GM12878 (cell line): ENCODE measurements at regions not wholly inside any gene's neighbourhood (a gene's known extent, or its start where the extent isn't known, plus 50 kb on each side); places are given as distances from the start of the nearest gene placed in this dataset.

Experiments
- ATF2 ChIP-seq: IDR thresholded peaks from 2 replicates; pipeline ENCODE4 v1.6.1; 2012; ENCODE audit warnings: low read length, inconsistent platforms
- CHD4 ChIP-seq: fragments of 200-600 bp; sonication (generic); IDR thresholded peaks from 2 replicates; pipeline ENCODE4 v1.6.1; 2016; ENCODE audit warnings: mild to moderate bottlenecking
- CREB1 ChIP-seq: IDR thresholded peaks from 2 replicates; pipeline ENCODE4 v1.6.1; 2012; ENCODE audit warnings: low read depth, mild to moderate bottlenecking, inconsistent platforms
- CREM ChIP-seq: IDR thresholded peaks from 2 replicates; pipeline ENCODE4 v1.6.1; 2014; ENCODE audit warnings: antibody characterized with exemption, low read depth
- MXI1 ChIP-seq: fragments of 150-350 bp; IDR thresholded peaks from 2 replicates; pipeline ENCODE4 v1.6.1; 2011; ENCODE audit warnings: low read depth, mild to moderate bottlenecking, inconsistent platforms, low read length, improper control_type of control experiment
- NFIC ChIP-seq: IDR thresholded peaks from 2 replicates; pipeline ENCODE4 v1.6.1; 2012; ENCODE audit warnings: low read depth, mild to moderate bottlenecking, inconsistent platforms, low read length, moderate library complexity
- NFYB ChIP-seq: IDR thresholded peaks from 2 replicates; pipeline ENCODE4 v1.6.1; 2011; ENCODE audit warnings: low read depth, mild to moderate bottlenecking, low read length, improper control_type of control experiment, moderate library complexity; ENCODE audit not compliant: insufficient read depth
- NR2C1 ChIP-seq: fragments of 450-650 bp; IDR thresholded peaks from 2 replicates; pipeline ENCODE4 v1.6.1; 2017; ENCODE audit warnings: antibody characterized with exemption, mild to moderate bottlenecking, moderate library complexity
- RAD51 ChIP-seq: fragments of 450-650 bp; IDR thresholded peaks from 2 replicates; pipeline ENCODE4 v1.6.1; 2016; ENCODE audit warnings: moderate library complexity, mild to moderate bottlenecking, inconsistent platforms
- RB1 ChIP-seq: fragments of 450-650 bp; formaldehyde crosslinking; IDR thresholded peaks from 2 replicates; pipeline ENCODE4 v1.6.1; 2017; ENCODE audit warnings: mild to moderate bottlenecking, borderline replicate concordance
- SKIL ChIP-seq: fragments of 450-650 bp; IDR thresholded peaks from 2 replicates; pipeline ENCODE4 v1.6.1; 2017; ENCODE audit warnings: mild to moderate bottlenecking, low read depth, inconsistent platforms; ENCODE audit not compliant: poor library complexity, severe bottlenecking
- SPI1 ChIP-seq: IDR thresholded peaks from 2 replicates; pipeline ENCODE4 v1.6.1; 2011; ENCODE audit warnings: low read depth, mild to moderate bottlenecking, low read length, moderate library complexity, borderline replicate concordance; ENCODE audit not compliant: insufficient read depth
- SRF ChIP-seq, 2 experiments: IDR thresholded peaks; 2 replicates each; pipeline ENCODE4 v1.6.1; 2011; ENCODE audit warnings: low read depth in 2 of 2, low read length in 2 of 2, mild to moderate bottlenecking in 1 of 2, moderate library complexity in 1 of 2
- TF ChIP-seq, protein P1 (sequence below): fragments of 450-650 bp; IDR thresholded peaks from 2 replicates; pipeline ENCODE4 v1.6.1; 2017; ENCODE audit warnings: mild to moderate bottlenecking, moderate library complexity
- TF ChIP-seq, protein P2 (sequence below): fragments of 450-650 bp; IDR thresholded peaks from 2 replicates; pipeline ENCODE4 v1.6.1; 2017; ENCODE audit warnings: borderline replicate concordance
- TF ChIP-seq, protein P3 (sequence below): fragments of 450-650 bp; IDR thresholded peaks from 2 replicates; pipeline ENCODE4 v1.6.1; 2018; ENCODE audit warnings: borderline replicate concordance, mild to moderate bottlenecking; ENCODE audit not compliant: partially characterized antibody
- TF ChIP-seq, protein P4 (sequence below): fragments of 450-650 bp; IDR thresholded peaks from 2 replicates; pipeline ENCODE4 v1.6.1; 2017; ENCODE audit warnings: low read depth, mild to moderate bottlenecking, moderate library complexity

GRCh38 chr6:135577059-135577538 is 79.6 kb upstream of the AHI1 start (continued):
- TF ChIP-seq, protein P1, sequence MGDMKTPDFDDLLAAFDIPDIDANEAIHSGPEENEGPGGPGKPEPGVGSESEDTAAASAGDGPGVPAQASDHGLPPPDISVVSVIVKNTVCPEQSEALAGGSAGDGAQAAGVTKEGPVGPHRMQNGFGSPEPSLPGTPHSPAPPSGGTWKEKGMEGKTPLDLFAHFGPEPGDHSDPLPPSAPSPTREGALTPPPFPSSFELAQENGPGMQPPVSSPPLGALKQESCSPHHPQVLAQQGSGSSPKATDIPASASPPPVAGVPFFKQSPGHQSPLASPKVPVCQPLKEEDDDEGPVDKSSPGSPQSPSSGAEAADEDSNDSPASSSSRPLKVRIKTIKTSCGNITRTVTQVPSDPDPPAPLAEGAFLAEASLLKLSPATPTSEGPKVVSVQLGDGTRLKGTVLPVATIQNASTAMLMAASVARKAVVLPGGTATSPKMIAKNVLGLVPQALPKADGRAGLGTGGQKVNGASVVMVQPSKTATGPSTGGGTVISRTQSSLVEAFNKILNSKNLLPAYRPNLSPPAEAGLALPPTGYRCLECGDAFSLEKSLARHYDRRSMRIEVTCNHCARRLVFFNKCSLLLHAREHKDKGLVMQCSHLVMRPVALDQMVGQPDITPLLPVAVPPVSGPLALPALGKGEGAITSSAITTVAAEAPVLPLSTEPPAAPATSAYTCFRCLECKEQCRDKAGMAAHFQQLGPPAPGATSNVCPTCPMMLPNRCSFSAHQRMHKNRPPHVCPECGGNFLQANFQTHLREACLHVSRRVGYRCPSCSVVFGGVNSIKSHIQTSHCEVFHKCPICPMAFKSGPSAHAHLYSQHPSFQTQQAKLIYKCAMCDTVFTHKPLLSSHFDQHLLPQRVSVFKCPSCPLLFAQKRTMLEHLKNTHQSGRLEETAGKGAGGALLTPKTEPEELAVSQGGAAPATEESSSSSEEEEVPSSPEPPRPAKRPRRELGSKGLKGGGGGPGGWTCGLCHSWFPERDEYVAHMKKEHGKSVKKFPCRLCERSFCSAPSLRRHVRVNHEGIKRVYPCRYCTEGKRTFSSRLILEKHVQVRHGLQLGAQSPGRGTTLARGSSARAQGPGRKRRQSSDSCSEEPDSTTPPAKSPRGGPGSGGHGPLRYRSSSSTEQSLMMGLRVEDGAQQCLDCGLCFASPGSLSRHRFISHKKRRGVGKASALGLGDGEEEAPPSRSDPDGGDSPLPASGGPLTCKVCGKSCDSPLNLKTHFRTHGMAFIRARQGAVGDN: no peak
- TF ChIP-seq CHD4 (no peak), NFIC (peak; percentile 92), RAD51 (no peak), SKIL (no peak), SRF (IDR thresholded peaks at IDR 0.05; ENCODE audit: low read depth in 2 of 2, low read length in 2 of 2) (no peak), ATF2 (peak; percentile 93), CREB1 (0 out of 2 replicates have a peak, but pooled peaks have one; percentile 41), RB1 (no peak), SPI1 (no peak; the same call in 1 of the 2 replicates), NR2C1 (no peak), CREM (peak; percentile 49; the same call in 1 of the 2 replicates), MXI1 (no peak), NFYB (no peak)
- TF ChIP-seq, protein P2, sequence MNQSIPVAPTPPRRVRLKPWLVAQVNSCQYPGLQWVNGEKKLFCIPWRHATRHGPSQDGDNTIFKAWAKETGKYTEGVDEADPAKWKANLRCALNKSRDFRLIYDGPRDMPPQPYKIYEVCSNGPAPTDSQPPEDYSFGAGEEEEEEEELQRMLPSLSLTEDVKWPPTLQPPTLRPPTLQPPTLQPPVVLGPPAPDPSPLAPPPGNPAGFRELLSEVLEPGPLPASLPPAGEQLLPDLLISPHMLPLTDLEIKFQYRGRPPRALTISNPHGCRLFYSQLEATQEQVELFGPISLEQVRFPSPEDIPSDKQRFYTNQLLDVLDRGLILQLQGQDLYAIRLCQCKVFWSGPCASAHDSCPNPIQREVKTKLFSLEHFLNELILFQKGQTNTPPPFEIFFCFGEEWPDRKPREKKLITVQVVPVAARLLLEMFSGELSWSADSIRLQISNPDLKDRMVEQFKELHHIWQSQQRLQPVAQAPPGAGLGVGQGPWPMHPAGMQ: no peak
- TF ChIP-seq, protein P3, sequence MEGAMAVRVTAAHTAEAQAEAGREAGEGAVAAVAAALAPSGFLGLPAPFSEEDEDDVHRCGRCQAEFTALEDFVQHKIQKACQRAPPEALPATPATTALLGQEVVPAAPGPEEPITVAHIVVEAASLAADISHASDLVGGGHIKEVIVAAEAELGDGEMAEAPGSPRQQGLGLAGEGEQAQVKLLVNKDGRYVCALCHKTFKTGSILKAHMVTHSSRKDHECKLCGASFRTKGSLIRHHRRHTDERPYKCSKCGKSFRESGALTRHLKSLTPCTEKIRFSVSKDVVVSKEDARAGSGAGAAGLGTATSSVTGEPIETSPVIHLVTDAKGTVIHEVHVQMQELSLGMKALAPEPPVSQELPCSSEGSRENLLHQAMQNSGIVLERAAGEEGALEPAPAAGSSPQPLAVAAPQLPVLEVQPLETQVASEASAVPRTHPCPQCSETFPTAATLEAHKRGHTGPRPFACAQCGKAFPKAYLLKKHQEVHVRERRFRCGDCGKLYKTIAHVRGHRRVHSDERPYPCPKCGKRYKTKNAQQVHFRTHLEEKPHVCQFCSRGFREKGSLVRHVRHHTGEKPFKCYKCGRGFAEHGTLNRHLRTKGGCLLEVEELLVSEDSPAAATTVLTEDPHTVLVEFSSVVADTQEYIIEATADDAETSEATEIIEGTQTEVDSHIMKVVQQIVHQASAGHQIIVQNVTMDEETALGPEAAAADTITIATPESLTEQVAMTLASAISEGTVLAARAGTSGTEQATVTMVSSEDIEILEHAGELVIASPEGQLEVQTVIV: no peak
- TF ChIP-seq, protein P4, sequence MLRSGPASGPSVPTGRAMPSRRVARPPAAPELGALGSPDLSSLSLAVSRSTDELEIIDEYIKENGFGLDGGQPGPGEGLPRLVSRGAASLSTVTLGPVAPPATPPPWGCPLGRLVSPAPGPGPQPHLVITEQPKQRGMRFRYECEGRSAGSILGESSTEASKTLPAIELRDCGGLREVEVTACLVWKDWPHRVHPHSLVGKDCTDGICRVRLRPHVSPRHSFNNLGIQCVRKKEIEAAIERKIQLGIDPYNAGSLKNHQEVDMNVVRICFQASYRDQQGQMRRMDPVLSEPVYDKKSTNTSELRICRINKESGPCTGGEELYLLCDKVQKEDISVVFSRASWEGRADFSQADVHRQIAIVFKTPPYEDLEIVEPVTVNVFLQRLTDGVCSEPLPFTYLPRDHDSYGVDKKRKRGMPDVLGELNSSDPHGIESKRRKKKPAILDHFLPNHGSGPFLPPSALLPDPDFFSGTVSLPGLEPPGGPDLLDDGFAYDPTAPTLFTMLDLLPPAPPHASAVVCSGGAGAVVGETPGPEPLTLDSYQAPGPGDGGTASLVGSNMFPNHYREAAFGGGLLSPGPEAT: no peak
